AG08395 (cell line): ENCODE measurements at regions not wholly inside any gene's neighbourhood (a gene's known extent, or its start where the extent isn't known, plus 50 kb on each side); places are given as distances from the start of the nearest gene placed in this dataset.

Experiments used
- DNase-seq: peaks from one replicate; pipeline ENCODE4 v3.0.0; 2012; ENCODE audit warnings: mixed read lengths, low spot score

- no peak for DNase-seq
Measured at GRCh38 chr9:129330711-129331492, 152.8 kb upstream of the IER5L start.

GRCh38 chr9:129328355-129329042 is 150.4 kb upstream of the IER5L start:
- no peak for DNase-seq

DNA sequence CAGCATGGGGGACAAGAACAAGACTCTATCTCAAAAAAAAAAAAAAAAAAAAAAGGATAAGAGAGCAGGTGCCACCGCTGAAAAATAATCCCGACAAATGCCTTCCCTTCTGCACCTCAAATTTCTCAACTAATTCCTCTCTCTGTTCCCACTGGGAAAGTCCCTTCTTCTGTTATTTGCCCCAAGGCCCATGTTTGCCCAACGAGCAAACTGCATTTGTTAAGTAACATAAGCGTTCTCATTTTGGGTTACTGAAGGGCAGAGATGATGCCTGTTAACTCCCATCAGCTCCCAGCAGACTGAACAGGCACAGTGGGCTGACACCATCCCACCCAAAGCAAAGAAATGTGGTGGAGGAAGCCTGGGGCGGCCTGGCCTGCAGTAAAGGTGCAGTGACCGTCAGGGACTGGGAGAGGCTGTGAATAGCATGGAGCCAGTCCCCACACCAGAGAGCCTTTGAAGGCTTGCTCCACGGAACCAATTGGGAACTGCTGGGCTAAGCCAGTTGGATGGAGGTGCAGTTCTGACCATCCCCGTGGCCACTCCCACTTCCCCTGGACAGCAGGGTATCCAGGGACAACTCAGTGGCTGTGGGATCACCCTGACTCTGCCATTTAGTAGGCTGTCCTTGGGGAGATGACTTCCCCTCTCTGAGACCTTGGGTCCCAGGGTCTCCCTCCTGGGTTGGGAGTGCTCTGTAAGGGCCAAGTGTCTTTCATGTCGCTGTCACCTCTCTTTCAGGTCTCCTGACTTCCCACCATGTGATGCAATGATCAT is 149.7 kb upstream of the IER5L start:
- no peak for DNase-seq

GRCh38 chr9:129326061-129327005 is 148.3 kb upstream of the IER5L start:
- no peak for DNase-seq

GRCh38 chr9:129324808-129325502 is 146.9 kb upstream of the IER5L start:
- no peak for DNase-seq

DNA sequence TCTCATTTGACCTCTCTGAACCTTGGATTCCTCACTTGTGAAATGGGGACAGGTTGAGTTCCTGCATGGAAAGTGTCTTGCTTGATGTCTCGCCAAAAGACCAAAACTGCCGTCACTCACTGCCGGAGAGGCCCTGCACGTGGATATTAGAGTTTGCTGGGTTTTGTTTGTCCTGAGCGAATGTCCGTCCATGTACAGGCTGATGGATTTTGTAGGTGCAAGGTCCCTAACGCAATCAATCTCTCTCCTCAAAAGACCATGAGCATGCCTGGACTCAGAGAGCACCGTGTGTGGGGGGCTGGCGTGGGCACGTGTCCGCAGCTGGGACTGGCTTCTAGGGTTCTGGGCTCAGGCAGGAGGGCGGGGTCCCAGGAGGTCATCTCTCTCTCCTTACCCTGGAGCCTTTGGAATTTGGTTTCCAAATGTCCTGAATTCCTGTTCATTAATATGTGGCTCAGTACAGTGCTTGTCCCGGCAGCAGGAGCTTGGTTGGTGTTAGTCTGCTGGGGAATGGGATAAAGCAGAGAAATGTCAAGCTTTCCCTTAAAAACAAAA is 146.0 kb upstream of the IER5L start:
- no peak for DNase-seq

DNA sequence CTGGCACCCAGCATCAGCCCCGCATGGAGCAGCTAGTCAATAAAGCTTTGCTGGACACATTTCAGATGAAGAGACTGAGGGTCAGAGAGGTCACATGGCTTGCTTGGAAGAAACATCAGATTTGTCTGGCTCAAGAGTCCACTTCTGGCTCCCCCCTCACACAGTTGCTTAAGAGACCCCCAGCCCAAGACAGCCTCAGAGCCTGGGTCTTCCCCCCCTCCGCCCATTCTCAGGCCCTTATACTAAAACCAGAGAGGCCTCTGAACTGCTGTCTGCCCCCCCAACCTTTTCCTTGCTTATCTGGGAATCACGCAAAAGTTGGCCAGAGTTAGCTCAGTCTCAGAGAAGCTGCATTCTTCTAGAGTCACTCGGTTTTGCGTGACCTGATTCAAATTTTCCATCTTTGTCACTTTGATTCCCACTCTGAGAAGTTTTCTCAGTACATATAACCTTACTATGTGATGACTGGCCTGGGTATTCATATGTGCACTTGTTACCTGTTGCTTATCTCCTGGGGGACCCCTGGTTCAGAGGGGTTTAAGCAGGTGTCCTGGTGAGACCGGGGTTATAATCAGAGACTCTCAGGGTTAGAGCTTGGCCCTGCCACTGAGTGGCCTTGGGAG is 145.4 kb upstream of the IER5L start:
- no peak for DNase-seq

GRCh38 chr9:129322641-129323375 is 144.7 kb upstream of the IER5L start:
- DNase-seq = no peak

- no peak for DNase-seq
Measured at GRCh38 chr9:129322022-129322621, 144.1 kb upstream of the IER5L start.

GRCh38 chr9:129321286-129322021 is 143.4 kb upstream of the IER5L start:
- no peak for DNase-seq

DNA sequence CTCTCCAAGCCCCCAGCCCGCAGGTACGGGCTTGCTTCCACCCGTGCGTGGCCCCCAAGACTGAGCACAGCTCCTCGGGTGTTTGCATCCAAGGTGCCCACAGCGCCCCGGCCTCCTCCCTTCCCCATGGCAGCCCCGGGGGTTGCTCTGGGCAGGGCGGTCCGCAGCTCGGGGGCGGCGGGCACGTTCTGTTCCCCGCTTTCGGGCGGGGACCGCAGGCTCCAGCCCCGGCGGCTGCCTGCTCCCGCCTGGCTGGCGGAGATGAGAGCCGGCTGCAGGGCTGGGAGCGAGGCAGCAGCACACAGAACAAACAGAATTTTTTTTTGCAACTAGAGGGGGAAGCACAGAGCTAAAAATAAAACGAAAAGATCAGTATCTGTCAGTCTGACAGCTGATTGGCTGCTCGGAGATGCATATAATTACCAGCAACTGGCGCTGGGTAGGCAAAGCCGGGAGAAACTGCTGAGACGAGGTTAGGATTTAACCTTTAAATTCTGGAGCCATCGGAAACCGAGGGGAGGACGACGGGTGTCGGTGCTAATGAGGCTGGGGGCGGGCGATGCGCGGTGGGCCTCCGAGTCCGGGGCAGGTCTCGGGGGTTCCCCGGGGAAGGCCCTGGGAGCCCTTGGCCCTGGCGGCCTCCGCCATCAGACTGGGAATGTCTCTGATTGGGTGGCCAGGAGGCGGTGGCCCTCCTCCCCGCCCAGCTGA is 142.7 kb upstream of the IER5L start:
- peak; percentile 85 for DNase-seq

GRCh38 chr9:129319938-129320481 is 141.9 kb upstream of the IER5L start:
- DNase-seq = no peak

DNA sequence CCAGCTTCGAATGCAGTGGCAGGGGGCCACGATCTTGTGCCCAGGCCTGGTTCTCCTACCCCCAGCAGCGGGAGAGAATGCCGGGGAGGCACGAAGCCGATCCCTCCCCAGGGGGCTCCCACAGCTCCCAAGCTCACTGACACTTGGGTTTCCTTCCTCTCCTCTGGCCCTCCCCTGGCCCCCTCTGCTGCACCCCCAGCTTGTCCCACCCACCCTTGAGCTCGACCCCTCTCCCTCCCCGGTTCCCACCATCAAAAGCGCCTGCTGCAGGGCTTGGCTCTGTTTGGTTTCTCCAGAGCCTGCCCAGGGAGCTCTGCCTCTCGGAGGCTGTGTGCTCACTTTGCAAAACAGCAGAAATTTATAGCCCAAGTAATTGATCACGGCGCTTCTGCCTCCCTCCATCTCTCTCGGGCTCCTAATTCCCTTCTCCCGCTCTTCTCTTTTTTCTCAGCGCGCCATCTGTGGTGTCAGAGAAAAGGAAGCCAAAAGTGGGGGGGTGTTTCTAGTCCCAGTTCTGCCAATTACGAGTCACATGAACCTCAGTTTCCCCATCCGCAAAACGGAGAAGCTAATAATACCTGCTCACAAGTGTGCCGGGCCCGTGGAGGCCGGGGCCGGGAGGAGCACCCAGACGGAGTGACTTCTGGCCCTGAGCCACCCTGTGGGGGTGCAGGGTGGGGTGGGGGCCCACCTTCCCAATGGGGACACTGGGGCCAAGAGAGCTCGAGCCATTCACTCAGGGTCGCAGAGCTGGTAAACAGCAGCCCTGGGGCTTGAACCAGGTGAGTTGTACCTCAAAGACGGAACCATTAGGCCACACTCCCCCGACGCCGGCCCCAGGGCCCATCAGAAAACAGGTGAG is 141.2 kb upstream of the IER5L start:
- no peak for DNase-seq

- DNase-seq = no peak
Measured at GRCh38 chr9:129318121-129319075, 140.3 kb upstream of the IER5L start.
